ENCODE measurements at regions not wholly inside any gene's neighbourhood (a gene's known extent, or its start where the extent isn't known, plus 50 kb on each side); places are given as distances from the start of the nearest gene placed in this dataset.

- no peak for DNase-seq (ENCODE audit: extremely low read depth in 1 of 2, low read depth in 1 of 2)
Observed at GRCh38 chr13:91106565-91106964, 240.9 kb upstream of the MIR17HG start.

DNA sequence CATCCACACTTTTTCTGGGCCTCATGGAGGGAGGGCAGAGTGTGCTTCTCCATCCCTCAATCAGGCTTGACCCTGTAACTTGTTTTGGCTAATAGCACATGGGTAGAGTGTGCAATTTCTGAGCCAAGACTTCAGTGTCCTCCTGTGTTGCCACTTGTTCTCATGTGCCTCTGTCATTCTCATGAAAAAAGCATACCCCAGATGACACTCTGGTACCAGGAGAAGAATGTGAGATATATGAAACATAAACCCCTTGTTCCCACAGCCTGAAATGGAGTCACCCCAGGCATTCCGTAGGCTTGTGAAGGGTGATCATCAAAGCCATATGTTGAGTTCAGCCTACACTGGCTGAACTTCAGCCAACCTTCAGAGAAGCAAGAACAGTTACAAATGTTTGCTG, 239.2 kb upstream of the MIR17HG start:
- no peak for DNase-seq (ENCODE audit: extremely low read depth in 1 of 2, low read depth in 1 of 2)

DNA sequence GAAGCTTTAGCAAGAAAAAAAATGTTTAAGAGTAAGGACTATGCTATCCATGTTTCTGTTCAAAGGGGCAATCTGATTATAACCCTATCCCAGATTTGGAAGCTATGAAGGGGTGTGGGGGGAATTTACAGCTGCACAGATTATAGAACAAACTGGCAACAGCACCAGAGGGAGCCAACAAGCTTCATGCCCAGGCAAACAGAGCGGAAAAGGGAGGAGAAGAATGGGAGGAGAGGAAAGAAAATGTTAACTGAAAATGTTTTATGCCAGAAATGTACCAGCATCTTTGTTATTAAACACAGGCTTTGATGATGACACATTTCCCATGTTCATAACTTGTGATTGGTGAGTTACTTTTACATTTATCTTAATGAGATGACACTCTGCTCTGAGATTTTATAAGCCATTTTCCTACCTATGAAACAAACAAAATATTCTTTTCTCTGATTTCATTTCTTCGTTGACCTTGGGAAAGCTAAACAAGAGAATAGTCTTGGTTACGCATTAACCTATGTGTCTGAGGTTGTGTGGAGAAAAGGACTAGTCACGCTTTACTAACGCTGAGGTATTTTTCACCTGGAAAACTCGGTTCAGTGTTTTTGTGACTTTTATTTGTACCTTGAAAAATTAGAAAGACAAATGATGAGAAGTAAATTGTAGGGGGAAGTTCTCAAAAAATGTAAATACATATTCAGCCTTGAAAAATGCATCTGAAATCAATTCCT, 235.8 kb upstream of the MIR17HG start:
- DNase-seq (ENCODE audit: extremely low read depth in 1 of 2, low read depth in 1 of 2): no peak

- DNase-seq (ENCODE audit: extremely low read depth in 1 of 2, low read depth in 1 of 2): no peak
Observed at GRCh38 chr13:91112201-91112923, 235.1 kb upstream of the MIR17HG start.

DNA sequence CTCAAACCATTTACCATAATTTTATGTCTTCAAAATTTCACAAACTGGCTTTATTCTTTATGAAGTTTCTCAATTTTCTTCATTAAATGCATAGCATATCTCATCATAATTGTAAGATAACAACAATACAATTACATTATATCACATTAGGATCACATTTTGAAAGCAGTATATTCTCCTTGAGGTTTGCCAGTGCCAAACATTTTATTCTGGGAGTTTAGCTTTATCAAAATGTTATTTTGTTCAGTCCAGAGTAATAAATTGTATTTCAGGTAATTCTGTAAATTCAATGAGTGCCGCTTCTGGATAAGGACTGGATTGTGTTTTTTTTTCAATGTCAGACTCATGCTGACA, 234.6 kb upstream of the MIR17HG start:
- no peak for DNase-seq (ENCODE audit: extremely low read depth in 1 of 2, low read depth in 1 of 2)

GRCh38 chr13:91115776-91116175, 231.7 kb upstream of the MIR17HG start:
- DNase-seq (ENCODE audit: extremely low read depth in 1 of 2, low read depth in 1 of 2): no peak

DNA sequence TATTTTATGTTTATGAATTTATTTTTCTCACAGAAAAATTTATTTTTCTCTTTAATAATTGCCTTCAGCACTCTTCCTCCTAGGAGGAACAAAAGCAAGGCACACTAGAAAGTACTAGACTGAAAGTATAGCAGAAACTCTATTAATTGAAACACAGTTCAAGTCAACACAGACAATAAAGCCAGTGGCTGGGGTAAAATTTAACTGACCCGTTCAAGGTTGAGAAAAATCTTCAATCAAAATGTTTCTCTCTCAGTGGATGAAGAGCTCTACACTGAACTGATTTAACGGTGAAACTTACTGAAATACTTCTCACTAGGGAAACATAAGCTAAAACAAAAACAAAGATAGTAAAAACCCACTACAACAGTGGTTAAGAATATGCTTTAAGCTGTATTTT, 230.1 kb upstream of the MIR17HG start:
- no peak for DNase-seq (ENCODE audit: extremely low read depth in 1 of 2, low read depth in 1 of 2)

DNA sequence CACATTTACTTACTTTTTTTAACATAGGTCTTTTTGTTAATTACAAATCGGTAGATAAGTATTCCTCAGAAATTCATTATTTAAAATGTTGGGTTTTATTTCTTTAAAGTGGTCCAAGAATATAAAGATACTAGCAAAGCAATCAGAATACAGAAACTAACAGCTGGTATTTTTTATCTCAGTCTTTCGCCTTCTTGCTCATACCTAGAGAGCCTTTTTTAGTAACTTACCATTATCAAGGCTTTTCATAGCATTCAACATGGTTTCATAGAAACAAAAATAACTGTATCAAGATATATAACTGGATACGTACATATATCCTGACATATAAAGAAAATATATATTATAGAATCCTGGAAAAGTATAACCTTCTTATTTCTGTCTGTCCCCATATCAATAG, 227.8 kb upstream of the MIR17HG start:
- DNase-seq (ENCODE audit: extremely low read depth in 1 of 2, low read depth in 1 of 2): no peak

DNA sequence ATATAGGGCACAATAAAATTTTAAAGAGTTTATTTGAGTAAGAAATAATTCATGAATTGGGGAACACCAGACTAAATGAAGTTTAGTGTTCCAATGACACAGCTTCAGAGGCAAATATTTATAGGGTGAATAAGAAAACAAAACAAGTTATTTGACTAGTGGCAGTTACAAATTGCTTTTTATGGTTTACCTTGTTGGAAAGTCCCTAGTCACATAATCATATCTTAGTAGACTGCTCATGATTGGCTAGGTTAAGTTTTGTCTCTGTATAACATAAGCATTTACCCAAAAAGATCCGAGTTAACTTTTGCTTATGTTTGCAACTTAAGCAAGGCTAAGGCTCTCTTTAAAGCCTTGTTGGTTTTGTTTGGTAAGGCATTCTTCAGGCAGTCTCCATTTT, 224.7 kb upstream of the MIR17HG start:
- no peak for DNase-seq (ENCODE audit: extremely low read depth in 1 of 2, low read depth in 1 of 2)

GRCh38 chr13:91123456-91124127, 223.9 kb upstream of the MIR17HG start:
- DNase-seq (ENCODE audit: extremely low read depth in 1 of 2, low read depth in 1 of 2): no peak

GRCh38 chr13:91126806-91127205, 220.7 kb upstream of the MIR17HG start:
- no peak for DNase-seq (ENCODE audit: extremely low read depth in 1 of 2, low read depth in 1 of 2)

- DNase-seq (ENCODE audit: extremely low read depth in 1 of 2, low read depth in 1 of 2): no peak
Observed at GRCh38 chr13:91127995-91128394, 219.5 kb upstream of the MIR17HG start.

DNA sequence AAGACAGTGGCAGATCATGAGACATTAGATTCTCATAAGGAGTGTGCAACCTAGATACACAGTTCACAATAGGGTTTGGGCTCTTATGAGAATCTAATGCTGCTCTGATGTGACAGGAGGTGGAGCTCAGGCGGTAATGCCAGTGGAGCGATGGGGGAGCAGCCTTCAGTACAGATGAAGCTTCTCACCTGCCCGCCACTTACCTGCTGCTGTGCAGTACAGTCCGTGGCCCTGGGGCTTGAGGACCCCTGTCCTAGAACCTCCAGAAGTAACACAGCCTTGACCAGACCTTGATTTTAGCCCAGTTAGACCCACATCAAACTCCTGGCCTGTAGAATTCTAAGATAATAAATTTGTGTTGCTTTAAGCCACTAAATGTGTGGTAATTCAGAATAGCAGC, 215.1 kb upstream of the MIR17HG start:
- no peak for DNase-seq (ENCODE audit: extremely low read depth in 1 of 2, low read depth in 1 of 2)

- no peak for DNase-seq (ENCODE audit: extremely low read depth in 1 of 2, low read depth in 1 of 2)
Observed at GRCh38 chr13:91132786-91133185, 214.7 kb upstream of the MIR17HG start.

DNA sequence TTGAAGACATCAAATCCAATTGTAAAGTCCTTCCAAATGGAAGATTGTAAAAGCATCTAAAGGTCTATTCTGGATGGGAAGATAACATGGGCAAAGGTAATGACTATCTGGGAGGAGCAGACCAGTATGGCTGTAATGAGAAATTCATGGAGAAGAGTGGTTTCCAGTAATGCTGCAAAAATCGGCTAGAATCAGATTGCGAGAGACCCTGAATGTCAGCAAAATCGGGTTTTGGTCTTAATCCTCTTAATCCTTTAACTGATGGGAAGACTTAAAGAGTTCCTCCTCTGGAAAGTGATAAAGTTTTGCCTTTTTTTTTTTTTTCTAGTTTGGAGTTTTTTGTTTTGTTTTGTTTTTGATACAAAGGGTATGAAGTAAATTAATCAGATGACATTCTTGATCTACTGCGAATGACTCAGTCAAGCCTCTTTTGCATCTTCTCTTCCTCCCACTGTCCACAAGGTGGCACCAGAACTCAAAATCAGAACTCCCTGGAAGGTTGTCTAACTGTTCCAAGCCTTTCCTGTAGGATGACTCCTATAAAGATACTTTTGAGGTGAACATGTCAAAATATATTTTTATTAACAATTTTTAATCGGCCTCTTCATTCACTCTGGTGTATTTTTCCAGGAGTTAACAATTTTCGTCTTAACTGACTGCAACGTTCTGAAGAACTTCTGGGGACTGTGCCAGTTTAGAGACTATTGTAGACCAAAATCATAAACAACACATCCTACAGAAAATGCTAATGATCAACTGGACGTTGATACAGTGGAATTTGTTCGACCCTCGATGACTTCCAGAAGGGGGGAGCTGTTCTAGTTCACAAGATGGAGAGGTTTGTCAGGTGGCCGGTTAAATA, 213.3 kb upstream of the MIR17HG start:
- DNase-seq (ENCODE audit: extremely low read depth in 1 of 2, low read depth in 1 of 2): no peak

DNA sequence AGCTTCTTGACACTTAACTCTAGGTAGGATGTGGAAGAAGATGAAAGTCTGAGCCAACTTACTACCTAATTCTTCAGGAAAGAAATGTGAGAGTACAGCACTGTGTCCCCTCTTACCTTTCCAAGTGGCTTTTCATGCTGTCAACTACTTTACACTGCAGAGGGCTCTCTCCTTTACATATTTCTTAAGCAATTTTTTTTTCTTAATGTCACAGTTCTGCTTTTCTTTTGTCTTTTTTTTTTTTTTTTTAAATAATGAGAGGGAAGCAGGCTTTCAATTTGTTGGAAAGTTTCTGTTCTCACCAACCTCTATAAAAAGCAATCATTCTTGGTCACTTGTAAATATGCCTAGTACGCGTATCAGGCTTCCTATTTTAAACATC, 212.7 kb upstream of the MIR17HG start:
- DNase-seq (ENCODE audit: extremely low read depth in 1 of 2, low read depth in 1 of 2): no peak

DNA sequence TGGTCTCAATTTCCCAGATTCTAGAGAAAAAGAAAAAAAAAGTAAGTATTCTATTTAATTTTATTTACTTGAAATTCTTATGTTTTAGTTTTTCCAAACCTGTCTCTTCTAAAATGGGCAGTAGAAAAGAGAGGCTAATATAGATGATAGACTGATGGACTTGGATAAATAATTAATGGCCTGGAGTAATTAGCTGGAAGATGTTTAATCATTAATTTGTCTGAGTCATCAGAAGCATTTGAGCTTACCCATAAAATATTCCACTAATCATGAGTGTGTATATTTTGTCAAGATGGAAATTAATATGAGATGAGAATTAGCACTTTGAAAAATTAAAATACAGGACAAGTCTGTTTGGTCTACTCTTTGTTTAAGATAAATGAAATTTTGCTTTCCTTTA, 212.1 kb upstream of the MIR17HG start:
- DNase-seq (ENCODE audit: extremely low read depth in 1 of 2, low read depth in 1 of 2): no peak

- no peak for DNase-seq (ENCODE audit: extremely low read depth in 1 of 2, low read depth in 1 of 2)
Observed at GRCh38 chr13:91135968-91136367, 211.5 kb upstream of the MIR17HG start.

- no peak for DNase-seq (ENCODE audit: extremely low read depth in 1 of 2, low read depth in 1 of 2)
Observed at GRCh38 chr13:91136806-91137205, 210.7 kb upstream of the MIR17HG start.

GRCh38 chr13:91139232-91139631, 208.3 kb upstream of the MIR17HG start:
- no peak for DNase-seq (ENCODE audit: extremely low read depth in 1 of 2, low read depth in 1 of 2)

GRCh38 chr13:91141543-91142061, 205.9 kb upstream of the MIR17HG start:
- no peak for DNase-seq (ENCODE audit: extremely low read depth in 1 of 2, low read depth in 1 of 2)
